ENCODE measurements at regions not wholly inside any gene's neighbourhood (a gene's known extent, or its start where the extent isn't known, plus 50 kb on each side); places are given as distances from the start of the nearest gene placed in this dataset.

DNA sequence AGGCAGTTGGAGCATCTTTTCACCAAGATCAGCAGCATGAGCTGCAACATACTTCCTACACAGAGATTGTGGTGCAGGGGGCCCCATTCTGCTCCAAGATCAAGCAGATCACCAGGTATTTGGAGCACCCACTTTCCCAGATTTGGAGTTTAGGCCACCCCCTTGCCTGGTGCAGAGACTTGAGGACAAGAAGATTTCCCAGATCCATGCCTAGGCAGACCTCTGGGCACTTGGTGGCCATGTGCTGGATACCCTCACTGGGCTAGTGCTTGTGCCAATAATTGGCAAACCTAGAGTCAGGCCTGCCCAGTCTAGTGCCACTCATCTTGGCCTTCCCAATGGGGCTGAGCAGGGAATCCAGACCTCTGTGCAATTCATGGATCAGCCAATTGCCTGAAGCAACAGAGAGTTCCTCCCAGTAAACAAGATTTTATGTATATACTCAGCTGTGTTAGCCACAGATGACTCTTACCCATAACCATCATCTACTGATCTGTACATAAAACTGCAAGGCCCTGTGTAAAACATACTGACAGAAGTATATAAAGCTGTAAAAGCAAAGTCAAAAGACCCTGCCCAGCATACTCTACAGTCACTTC, 228.4 kb upstream of the EMCN start:
- H3K36me3 ChIP-seq = no peaks in the 10 kb centered on the region
- H3K9me3 ChIP-seq = no peaks in the 10 kb centered on the region
- no peaks in the 10 kb centered on the region for H3K4me1 ChIP-seq
- no peak overlapping the region for H3K27ac ChIP-seq
- intact Hi-C loops (cut with DNase I) = no loop called here
- no peak overlapping the region for H3K4me3 ChIP-seq
- DNase-seq (no peak), ATAC-seq (no peak)
- TF ChIP-seq, protein P1, sequence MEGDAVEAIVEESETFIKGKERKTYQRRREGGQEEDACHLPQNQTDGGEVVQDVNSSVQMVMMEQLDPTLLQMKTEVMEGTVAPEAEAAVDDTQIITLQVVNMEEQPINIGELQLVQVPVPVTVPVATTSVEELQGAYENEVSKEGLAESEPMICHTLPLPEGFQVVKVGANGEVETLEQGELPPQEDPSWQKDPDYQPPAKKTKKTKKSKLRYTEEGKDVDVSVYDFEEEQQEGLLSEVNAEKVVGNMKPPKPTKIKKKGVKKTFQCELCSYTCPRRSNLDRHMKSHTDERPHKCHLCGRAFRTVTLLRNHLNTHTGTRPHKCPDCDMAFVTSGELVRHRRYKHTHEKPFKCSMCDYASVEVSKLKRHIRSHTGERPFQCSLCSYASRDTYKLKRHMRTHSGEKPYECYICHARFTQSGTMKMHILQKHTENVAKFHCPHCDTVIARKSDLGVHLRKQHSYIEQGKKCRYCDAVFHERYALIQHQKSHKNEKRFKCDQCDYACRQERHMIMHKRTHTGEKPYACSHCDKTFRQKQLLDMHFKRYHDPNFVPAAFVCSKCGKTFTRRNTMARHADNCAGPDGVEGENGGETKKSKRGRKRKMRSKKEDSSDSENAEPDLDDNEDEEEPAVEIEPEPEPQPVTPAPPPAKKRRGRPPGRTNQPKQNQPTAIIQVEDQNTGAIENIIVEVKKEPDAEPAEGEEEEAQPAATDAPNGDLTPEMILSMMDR (IDR thresholded peaks at IDR 0.05) = no peak
- H3K27me3 ChIP-seq (ENCODE audit: low read depth) = no peaks in the 10 kb centered on the region

DNA sequence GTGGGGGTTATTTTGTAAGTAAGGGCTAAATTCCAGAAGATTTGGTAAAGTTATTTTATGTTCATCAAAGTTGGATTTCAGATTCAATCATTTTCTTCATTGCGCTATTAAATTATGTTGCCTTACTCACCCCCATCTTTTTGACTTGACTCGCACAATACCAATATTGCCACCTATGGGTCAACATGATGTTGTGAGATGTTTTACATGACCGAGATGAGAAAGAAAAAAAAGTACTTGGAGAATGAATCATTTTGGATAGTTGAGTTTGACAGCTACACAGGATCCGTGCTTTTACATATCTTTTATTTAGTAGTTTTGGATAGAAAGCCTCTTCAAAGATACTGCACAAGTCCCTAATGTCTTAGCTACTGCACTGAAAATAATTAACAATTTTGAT, 224.2 kb upstream of the EMCN start:
- ATAC-seq (no peak), DNase-seq (no peak)
- Histone ChIP-seq H3K27me3 (ENCODE audit: low read depth) (no peaks in the 10 kb centered on the region), H3K36me3 (no peaks in the 10 kb centered on the region), H3K4me1 (no peaks in the 10 kb centered on the region), H3K4me3 (no peak overlapping the region), H3K9me3 (no peaks in the 10 kb centered on the region), H3K27ac (no peak overlapping the region)
- intact Hi-C loops (cut with DNase I) = no loop called here
- TF ChIP-seq, protein P1 (IDR thresholded peaks at IDR 0.05) = peak; percentile 37

DNA sequence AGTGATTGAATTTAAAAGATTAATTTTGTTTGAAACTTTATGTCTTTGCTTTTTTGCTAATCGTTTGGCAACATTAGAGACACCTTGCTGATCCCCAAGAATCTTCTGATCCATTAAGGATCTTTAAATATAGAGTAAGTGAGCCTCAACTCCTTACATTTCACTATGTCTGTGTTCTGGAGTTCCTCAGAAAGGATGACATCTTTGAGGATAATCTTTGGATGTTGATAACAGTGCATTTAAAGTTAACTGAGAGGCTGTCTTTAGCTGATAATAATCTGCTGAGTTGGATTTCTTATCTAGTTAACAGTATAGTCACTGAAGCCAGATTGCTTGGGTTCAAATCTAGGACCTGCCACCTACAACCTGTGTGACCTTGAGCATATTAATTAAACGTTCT, 221.6 kb upstream of the EMCN start:
- ATAC-seq = no peak
- intact Hi-C loops (cut with DNase I) = no loop called here
- H3K9me3 ChIP-seq = no peaks in the 10 kb centered on the region
- TF ChIP-seq, protein P1 (IDR thresholded peaks at IDR 0.05) = no peak
- no peak overlapping the region for H3K27ac ChIP-seq
- H3K4me1 ChIP-seq = no peaks in the 10 kb centered on the region
- no peak for DNase-seq
- no peaks in the 10 kb centered on the region for H3K27me3 ChIP-seq (ENCODE audit: low read depth)
- H3K36me3 ChIP-seq = no peaks in the 10 kb centered on the region
- no peak overlapping the region for H3K4me3 ChIP-seq

DNA sequence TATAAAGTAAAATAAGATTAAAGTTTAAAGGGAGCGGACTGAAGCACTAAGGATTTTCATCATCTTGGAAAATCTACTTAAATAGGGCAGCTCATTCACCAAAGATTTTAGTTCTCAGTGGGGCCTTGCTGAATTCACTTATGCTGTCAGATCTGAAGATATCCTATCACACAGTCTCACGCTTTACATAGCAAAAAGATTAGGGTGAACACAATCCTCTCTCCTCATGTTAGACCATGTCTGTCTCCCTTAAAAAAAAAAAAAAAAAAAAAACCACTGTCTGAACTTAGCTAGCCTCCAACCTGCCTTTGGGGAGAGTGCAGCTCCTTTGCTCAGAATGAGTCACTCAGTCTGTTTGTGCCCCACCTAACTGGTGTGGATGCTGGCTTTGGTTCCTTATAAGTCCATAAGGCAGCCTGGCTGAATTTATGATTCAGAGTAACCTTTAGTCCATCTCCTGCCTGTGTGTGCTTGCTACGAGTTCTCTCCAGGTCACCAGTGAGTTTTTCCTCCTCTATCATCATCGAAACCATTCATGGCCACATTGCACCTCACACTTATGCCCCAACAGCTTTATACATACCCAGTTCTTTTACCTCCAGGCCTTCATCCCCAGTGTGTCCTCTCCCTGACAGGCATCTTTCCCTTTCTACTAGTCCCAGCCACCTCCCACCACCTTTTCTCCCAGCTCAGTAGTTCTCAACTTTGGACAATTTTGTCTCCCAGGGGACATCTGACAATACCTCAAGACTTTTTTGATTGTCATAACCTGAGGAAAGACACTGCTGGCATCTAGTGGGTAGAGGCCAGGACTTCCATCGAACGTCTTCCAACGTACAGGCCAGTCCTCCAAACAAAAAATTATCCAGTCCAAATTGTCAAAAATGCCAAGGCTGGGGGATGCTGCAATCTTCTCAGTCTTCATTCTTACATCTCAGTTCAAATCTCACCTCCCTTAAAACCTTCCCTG, 220.7 kb upstream of the EMCN start:
- no peak for ATAC-seq
- intact Hi-C loops (cut with DNase I) = no loop called here

DNA sequence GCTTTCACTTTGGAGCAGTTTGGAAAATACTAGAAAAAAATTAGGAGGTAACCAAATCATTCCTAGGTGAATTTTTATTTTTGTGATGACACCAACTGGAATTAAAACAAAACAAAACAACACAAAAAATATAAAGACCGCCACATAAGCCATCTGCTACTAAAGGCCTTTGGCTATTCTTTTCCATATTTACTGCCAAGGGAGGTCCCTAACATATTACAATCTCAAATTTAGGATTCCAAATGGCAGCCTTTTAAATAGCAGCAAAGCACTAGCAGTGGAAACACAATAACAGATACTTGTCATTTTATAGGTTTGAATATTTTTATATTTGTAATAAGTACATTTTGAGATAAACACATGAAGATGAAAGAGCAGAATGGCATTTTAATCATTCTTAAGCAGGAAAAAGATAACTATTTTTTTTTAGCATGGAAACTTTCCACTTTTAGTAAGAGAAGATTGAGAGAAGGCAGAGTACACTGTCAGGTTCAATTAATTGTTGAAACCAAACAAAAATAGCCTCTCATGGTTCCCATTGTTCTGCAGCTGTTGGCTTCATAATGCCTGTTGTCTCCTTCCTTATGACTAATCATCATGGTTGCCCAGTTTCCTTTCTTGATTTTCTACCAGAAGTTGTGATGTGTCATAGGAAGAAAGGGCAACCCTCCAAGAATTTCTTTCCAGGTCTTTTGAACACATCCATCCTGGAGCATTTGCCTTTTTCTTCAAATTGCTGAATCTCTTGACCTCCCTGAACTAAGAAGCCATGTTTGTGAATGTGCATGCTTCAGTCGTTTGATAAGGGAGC, 219.0 kb upstream of the EMCN start:
- DNase-seq = no peak
- intact Hi-C loops (cut with DNase I) = no loop called here
- no peaks in the 10 kb centered on the region for H3K36me3 ChIP-seq
- H3K9me3 ChIP-seq = peaks cover 5% of the 10 kb centered on the region
- H3K27ac ChIP-seq = no peak overlapping the region
- TF ChIP-seq, protein P1 (IDR thresholded peaks at IDR 0.05) = no peak
- no peaks in the 10 kb centered on the region for H3K27me3 ChIP-seq (ENCODE audit: low read depth)
- no peak overlapping the region for H3K4me3 ChIP-seq
- no peaks in the 10 kb centered on the region for H3K4me1 ChIP-seq
- ATAC-seq = no peak

More for the DNA sequence above, 220.7 kb upstream of the EMCN start:
- no peaks in the 10 kb centered on the region for H3K4me1 ChIP-seq
- no peaks in the 10 kb centered on the region for H3K27me3 ChIP-seq (ENCODE audit: low read depth)
- DNase-seq = no peak
- no peak overlapping the region for H3K27ac ChIP-seq
- H3K9me3 ChIP-seq = peaks cover 5% of the 10 kb centered on the region
- H3K4me3 ChIP-seq = no peak overlapping the region
- TF ChIP-seq, protein P1 (IDR thresholded peaks at IDR 0.05) = no peak
- H3K36me3 ChIP-seq = no peaks in the 10 kb centered on the region

Measured in lower lobe of right lung (tissue), 2 donors.